Subcutaneous abdominal adipose tissue (tissue), 5 donors: ENCODE measurements at regions not wholly inside any gene's neighbourhood (a gene's known extent, or its start where the extent isn't known, plus 50 kb on each side); places are given as distances from the start of the nearest gene placed in this dataset.

Experiments
- H3K27ac ChIP-seq: one replicate; pipeline ENCODE4 v1.7.0; 2013; ENCODE audit warnings: low read depth, mild to moderate bottlenecking, inconsistent platforms, low read length, moderate library complexity
- H3K27me3 ChIP-seq, 5 donors: one replicate each; pipeline ENCODE4 v1.7.0; 2013; ENCODE audit warnings: low read length in 5 of 5, inconsistent platforms in 1 of 5; ENCODE audit not compliant: control insufficient read depth in 5 of 5, insufficient read depth in 4 of 5
- H3K36me3 ChIP-seq, 5 donors: one replicate each; pipeline ENCODE4 v1.7.0; 2013; ENCODE audit warnings: low read length in 5 of 5; ENCODE audit not compliant: control insufficient read depth in 5 of 5, insufficient read depth in 5 of 5
- H3K4me1 ChIP-seq, 5 donors: one replicate each; pipeline ENCODE4 v1.7.0; 2013; ENCODE audit warnings: low read length in 5 of 5, mild to moderate bottlenecking in 3 of 5, moderate library complexity in 1 of 5; ENCODE audit not compliant: control insufficient read depth in 5 of 5, insufficient read depth in 5 of 5
- H3K4me3 ChIP-seq, 5 donors: one replicate each; pipeline ENCODE4 v1.7.0; 2013; ENCODE audit warnings: low read length in 5 of 5, low read depth in 1 of 5
- H3K9ac ChIP-seq, 5 donors: one replicate each; pipeline ENCODE4 v1.7.0; 2013; ENCODE audit warnings: low read length in 5 of 5, mild to moderate bottlenecking in 4 of 5, moderate library complexity in 3 of 5
- H3K9me3 ChIP-seq, 5 donors: one replicate each; pipeline ENCODE4 v1.7.0; 2013; ENCODE audit warnings: low read length in 5 of 5; ENCODE audit not compliant: control insufficient read depth in 5 of 5
- donor health status: healthy.
- donor health status: healthy.
- donor health status: healthy.
- donor health status: healthy.
- donor health status: healthy.

DNA sequence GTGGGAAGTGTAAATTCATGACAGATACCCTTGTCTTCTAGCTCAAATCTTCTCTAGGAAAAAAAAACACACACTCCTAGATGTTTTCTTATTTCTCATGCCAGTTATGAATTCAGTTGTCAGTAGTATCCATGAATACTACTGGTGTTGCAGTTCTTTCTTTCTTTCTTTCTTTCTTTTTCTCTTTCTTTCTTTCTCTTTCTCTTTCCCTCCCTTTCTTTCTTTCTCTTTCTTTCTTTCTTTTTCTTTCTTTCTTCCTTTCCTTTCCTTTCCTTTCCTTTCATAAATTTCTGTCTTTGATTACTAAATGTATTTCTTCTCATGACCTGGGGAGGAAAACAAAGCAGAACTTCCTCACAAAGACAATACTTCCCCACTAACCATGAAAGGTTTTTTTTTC, 253.8 kb downstream of the PCDH7 start:
- no peak overlapping the region for H3K4me3 ChIP-seq
- H3K4me1 ChIP-seq: no peaks in the 10 kb centered on the region
- no peaks in the 10 kb centered on the region for H3K9me3 ChIP-seq
- no peak overlapping the region for H3K9ac ChIP-seq
- H3K27me3 ChIP-seq: no peaks in the 10 kb centered on the region
- H3K27ac ChIP-seq: no peak overlapping the region
- no peaks in the 10 kb centered on the region for H3K36me3 ChIP-seq

DNA sequence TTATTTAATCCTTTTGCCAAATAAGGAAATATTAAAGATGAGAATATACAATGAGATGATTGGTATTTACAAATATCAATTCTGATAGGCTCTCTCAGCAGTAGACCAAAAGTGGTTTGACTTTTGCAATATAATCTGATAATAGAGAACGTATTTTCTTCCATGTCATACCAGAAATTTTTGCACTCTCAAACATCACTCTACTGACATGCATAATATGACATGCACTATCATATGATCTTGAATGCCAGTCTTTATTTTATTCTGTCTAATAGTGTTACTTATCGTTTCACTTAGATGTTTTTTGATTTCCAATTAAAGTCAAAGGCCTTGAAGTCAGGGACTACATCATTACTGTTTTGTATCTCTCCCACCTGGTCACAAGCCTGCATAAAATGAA, 259.2 kb downstream of the PCDH7 start:
- Histone ChIP-seq H3K9me3 (no peaks in the 10 kb centered on the region), H3K27ac (no peak overlapping the region), H3K27me3 (no peaks in the 10 kb centered on the region), H3K4me3 (no peak overlapping the region), H3K36me3 (no peaks in the 10 kb centered on the region), H3K4me1 (no peaks in the 10 kb centered on the region), H3K9ac (no peak overlapping the region)

DNA sequence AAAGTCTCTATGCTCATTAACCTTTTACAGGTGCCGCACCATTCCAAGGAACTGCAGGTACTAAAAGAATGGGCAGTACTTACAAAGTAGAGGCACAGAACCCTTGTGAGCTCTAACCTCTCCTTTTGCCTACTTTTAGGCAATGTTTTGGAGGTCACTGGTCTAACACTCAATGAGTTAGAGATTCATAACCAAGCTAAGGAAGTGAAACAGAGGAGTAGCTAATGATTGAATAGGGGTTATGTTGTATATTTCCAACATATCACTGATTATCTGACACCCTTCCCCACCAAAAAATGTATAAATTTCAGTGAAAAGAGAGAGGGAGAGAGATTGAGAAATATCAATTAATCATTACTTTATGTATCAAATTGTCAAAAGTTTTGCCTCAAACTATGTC, 269.3 kb downstream of the PCDH7 start:
- no peak overlapping the region for H3K27ac ChIP-seq
- no peaks in the 10 kb centered on the region for H3K27me3 ChIP-seq
- H3K4me3 ChIP-seq: no peak overlapping the region
- no peaks in the 10 kb centered on the region for H3K36me3 ChIP-seq
- H3K9ac ChIP-seq: no peak overlapping the region
- no peaks in the 10 kb centered on the region for H3K4me1 ChIP-seq
- no peaks in the 10 kb centered on the region for H3K9me3 ChIP-seq

DNA sequence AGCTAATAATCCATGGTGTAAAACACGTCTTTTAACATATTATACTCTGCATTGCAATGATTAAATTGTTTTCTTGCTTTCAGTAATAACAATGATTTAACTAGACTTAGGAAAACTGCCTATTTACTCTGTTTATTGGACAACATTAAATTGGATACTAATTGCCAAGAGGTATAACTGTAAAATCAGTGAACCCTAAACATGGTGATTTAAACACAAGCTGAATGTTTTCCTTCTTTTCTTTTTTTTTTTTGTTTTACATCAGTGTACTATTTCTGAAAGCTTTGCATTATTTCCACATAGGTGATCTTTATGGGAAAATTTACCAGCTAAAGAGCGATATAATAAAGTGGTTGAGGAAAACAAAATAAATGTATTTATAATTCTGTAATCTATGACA, 276.7 kb downstream of the PCDH7 start:
- Histone ChIP-seq H3K4me1 (no peaks in the 10 kb centered on the region), H3K4me3 (no peak overlapping the region), H3K27ac (no peak overlapping the region), H3K9me3 (peaks cover 0 to 7% (median 2%) of the 10 kb centered on the region in 5 donors), H3K36me3 (no peaks in the 10 kb centered on the region), H3K27me3 (no peaks in the 10 kb centered on the region), H3K9ac (no peak overlapping the region)

DNA sequence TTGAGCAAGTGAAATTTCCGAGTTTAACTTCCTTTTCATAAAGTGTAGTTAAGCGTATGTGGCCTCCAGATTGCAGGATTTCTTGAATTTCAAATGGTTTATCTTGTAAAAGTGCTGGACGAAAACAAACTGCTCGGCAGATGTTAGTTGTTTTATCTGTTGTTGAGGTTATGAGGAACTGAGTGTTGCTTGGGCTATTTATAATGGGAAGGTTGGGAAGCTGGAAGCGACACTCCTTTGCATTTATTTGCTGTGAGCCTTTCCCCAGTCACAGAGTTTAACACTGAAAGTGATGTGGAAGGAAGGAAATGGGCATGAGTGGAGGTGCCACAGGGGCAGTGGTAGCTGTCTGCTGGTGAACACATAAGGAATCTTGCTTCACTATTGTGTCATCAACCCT, 284.9 kb downstream of the PCDH7 start:
- H3K27ac ChIP-seq: no peak overlapping the region
- no peaks in the 10 kb centered on the region for H3K4me1 ChIP-seq
- H3K36me3 ChIP-seq: no peaks in the 10 kb centered on the region
- no peak overlapping the region for H3K4me3 ChIP-seq
- no peaks in the 10 kb centered on the region for H3K9me3 ChIP-seq
- no peak overlapping the region for H3K9ac ChIP-seq
- no peaks in the 10 kb centered on the region for H3K27me3 ChIP-seq

DNA sequence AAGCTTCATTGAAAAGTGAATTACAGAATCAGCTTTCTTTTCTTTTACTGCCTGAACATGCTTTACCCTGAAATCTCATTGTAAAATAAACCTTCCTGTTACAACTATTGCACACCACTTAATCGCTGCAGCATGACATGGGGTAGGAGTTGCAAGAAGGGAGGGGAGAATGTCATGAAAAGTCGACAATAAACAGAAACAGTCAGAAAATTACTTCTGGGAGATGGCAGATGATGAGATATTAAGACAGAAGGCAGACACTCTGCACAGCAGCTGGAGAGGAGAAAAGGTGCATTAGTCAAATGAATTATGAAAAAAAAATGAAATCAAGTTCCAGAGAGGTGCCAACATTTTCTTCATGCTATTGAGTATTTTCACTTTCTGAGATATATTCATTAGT, 287.7 kb downstream of the PCDH7 start:
- H3K27me3 ChIP-seq: no peaks in the 10 kb centered on the region
- H3K9ac ChIP-seq: no peak overlapping the region
- no peaks in the 10 kb centered on the region for H3K9me3 ChIP-seq
- no peaks in the 10 kb centered on the region for H3K4me1 ChIP-seq
- no peak overlapping the region for H3K4me3 ChIP-seq
- H3K27ac ChIP-seq: no peak overlapping the region
- no peaks in the 10 kb centered on the region for H3K36me3 ChIP-seq

GRCh38 chr4:31009926-31010325, 289.8 kb downstream of the PCDH7 start:
- no peaks in the 10 kb centered on the region for H3K36me3 ChIP-seq
- H3K4me3 ChIP-seq: no peak overlapping the region
- no peaks in the 10 kb centered on the region for H3K4me1 ChIP-seq
- H3K9me3 ChIP-seq: no peaks in the 10 kb centered on the region
- no peaks in the 10 kb centered on the region for H3K27me3 ChIP-seq
- H3K27ac ChIP-seq: no peak overlapping the region
- no peak overlapping the region for H3K9ac ChIP-seq

GRCh38 chr4:31015123-31015522, 295.0 kb downstream of the PCDH7 start:
- Histone ChIP-seq H3K9me3 (no peaks in the 10 kb centered on the region), H3K27me3 (no peaks in the 10 kb centered on the region), H3K27ac (no peak overlapping the region), H3K9ac (no peak overlapping the region), H3K4me3 (no peak overlapping the region), H3K4me1 (no peaks in the 10 kb centered on the region), H3K36me3 (no peaks in the 10 kb centered on the region)

GRCh38 chr4:31016322-31017061, 296.3 kb downstream of the PCDH7 start:
- H3K4me3 ChIP-seq: no peak overlapping the region
- no peaks in the 10 kb centered on the region for H3K36me3 ChIP-seq
- no peak overlapping the region for H3K27ac ChIP-seq
- H3K9me3 ChIP-seq: no peaks in the 10 kb centered on the region
- H3K27me3 ChIP-seq: no peaks in the 10 kb centered on the region
- no peak overlapping the region for H3K9ac ChIP-seq
- no peaks in the 10 kb centered on the region for H3K4me1 ChIP-seq

GRCh38 chr4:31020363-31020762, 300.2 kb downstream of the PCDH7 start:
- Histone ChIP-seq H3K4me3 (no peak overlapping the region), H3K27me3 (no peaks in the 10 kb centered on the region), H3K4me1 (no peaks in the 10 kb centered on the region), H3K9ac (no peak overlapping the region), H3K27ac (no peak overlapping the region), H3K36me3 (no peaks in the 10 kb centered on the region), H3K9me3 (no peaks in the 10 kb centered on the region)

DNA sequence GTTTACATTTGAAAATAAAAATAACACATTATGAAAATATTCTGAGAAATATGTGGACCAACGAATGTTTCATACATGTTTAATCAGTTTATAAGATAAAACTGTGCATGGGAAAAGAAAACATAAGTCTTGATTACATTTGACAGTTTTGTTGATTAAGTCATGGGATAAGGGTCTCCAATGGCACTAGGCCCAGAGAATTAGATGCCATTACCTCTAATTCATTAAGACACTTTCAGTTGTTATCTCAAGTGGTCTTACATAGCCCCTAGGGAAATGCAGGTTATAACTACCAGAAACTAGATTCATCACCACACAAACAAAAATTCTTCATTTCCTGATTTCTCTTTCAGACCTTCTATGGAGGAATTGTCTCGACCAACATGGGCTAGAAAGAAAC, 300.8 kb downstream of the PCDH7 start:
- Histone ChIP-seq H3K9me3 (no peaks in the 10 kb centered on the region), H3K36me3 (no peaks in the 10 kb centered on the region), H3K27me3 (no peaks in the 10 kb centered on the region), H3K27ac (no peak overlapping the region), H3K9ac (no peak overlapping the region), H3K4me1 (no peaks in the 10 kb centered on the region), H3K4me3 (no peak overlapping the region)
